ENCODE measurements at regions not wholly inside any gene's neighbourhood (a gene's known extent, or its start where the extent isn't known, plus 50 kb on each side); places are given as distances from the start of the nearest gene placed in this dataset.

- TF ChIP-seq CTCF (IDR thresholded peaks at IDR 0.05): no peak
- no peak for TF ChIP-seq ZFX (IDR thresholded peaks at IDR 0.05; ENCODE audit: borderline replicate concordance)
Observed at GRCh38 chr2:134108113-134108512, 145.8 kb upstream of the MGAT5 start.

All from 22Rv1 (cell line).